ENCODE measurements at regions not wholly inside any gene's neighbourhood (a gene's known extent, or its start where the extent isn't known, plus 50 kb on each side); places are given as distances from the start of the nearest gene placed in this dataset.

- H3F3A ChIP-seq (ENCODE audit: low read depth): no peaks in the 10 kb centered on the region
- H4K20me1 ChIP-seq (ENCODE audit: insufficient read depth, low read length, poor library complexity, severe bottlenecking): no peaks in the 10 kb centered on the region
- 0 out of 2 replicates have a peak, but pooled peaks cover 4% of the 10 kb centered on the region for H3K9me3 ChIP-seq (ENCODE audit: insufficient read depth, low read depth, low read length)
- no peaks in the 10 kb centered on the region for H3K9me2 ChIP-seq (replicated peaks; ENCODE audit: low read depth, low read length)
- H3K9ac ChIP-seq (ENCODE audit: low read depth, low read length, poor library complexity, severe bottlenecking): no peak overlapping the region
- no peaks in the 10 kb centered on the region for H3K36me3 ChIP-seq (ENCODE audit: insufficient read depth, low read length)
- H3K4me3 ChIP-seq (ENCODE audit: low read length, poor library complexity, severe bottlenecking): no peak overlapping the region
- H3K4me1 ChIP-seq (ENCODE audit: insufficient read depth, low read length, poor library complexity, severe bottlenecking): no peaks in the 10 kb centered on the region
- H3K79me2 ChIP-seq (ENCODE audit: insufficient read depth, low read length): no peaks in the 10 kb centered on the region
- H2AFZ ChIP-seq (ENCODE audit: low read length): no peak overlapping the region
- H3K27me3 ChIP-seq (ENCODE audit: insufficient read depth, low read length, poor library complexity, severe bottlenecking): no peaks in the 10 kb centered on the region
- no peak overlapping the region for H3K4me2 ChIP-seq (ENCODE audit: low read depth, low read length, poor library complexity, severe bottlenecking)
- no peak for TF ChIP-seq EZH2phosphoT487 (IDR thresholded peaks at IDR 0.05; ENCODE audit: borderline replicate concordance)
- TF ChIP-seq, protein P1, sequence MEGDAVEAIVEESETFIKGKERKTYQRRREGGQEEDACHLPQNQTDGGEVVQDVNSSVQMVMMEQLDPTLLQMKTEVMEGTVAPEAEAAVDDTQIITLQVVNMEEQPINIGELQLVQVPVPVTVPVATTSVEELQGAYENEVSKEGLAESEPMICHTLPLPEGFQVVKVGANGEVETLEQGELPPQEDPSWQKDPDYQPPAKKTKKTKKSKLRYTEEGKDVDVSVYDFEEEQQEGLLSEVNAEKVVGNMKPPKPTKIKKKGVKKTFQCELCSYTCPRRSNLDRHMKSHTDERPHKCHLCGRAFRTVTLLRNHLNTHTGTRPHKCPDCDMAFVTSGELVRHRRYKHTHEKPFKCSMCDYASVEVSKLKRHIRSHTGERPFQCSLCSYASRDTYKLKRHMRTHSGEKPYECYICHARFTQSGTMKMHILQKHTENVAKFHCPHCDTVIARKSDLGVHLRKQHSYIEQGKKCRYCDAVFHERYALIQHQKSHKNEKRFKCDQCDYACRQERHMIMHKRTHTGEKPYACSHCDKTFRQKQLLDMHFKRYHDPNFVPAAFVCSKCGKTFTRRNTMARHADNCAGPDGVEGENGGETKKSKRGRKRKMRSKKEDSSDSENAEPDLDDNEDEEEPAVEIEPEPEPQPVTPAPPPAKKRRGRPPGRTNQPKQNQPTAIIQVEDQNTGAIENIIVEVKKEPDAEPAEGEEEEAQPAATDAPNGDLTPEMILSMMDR (conservative IDR thresholded peaks at IDR 0.05; ENCODE audit: low read length): no peak
These were observed 787.4 kb downstream of the KCNJ2 start for GRCh38 chr17:70956726-70957125.

DNA sequence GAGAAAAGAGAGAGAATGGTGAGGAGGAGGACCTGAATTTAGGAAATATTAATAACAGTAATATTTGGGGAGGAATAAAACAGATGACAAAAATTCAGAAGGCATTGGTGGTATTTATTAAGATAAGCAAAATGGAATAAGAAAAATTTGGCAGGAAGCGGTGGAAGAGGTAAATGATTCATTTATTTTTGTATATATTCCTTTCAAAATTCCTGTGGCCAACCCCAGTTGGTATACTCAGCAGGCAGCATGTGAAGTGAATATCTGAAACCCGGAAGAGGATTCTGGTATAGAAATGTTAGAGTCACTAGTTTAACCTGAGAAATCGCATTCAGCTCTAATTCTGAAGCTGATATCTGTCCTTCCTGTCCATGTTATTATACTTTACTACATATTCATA, 792.0 kb downstream of the KCNJ2 start:
- H3K27me3 ChIP-seq (ENCODE audit: insufficient read depth, low read length, poor library complexity, severe bottlenecking): no peaks in the 10 kb centered on the region
- no peaks in the 10 kb centered on the region for H3K79me2 ChIP-seq (ENCODE audit: insufficient read depth, low read length)
- H3F3A ChIP-seq (ENCODE audit: low read depth): no peaks in the 10 kb centered on the region
- H3K9me2 ChIP-seq (replicated peaks; ENCODE audit: low read depth, low read length): no peaks in the 10 kb centered on the region
- no peak overlapping the region for H3K4me2 ChIP-seq (ENCODE audit: low read depth, low read length, poor library complexity, severe bottlenecking)
- no peak overlapping the region for H3K9ac ChIP-seq (ENCODE audit: low read depth, low read length, poor library complexity, severe bottlenecking)
- H2AFZ ChIP-seq (ENCODE audit: low read length): no peak overlapping the region
- H3K9me3 ChIP-seq (ENCODE audit: insufficient read depth, low read depth, low read length): 0 out of 2 replicates have a peak, but pooled peaks cover 4% of the 10 kb centered on the region
- no peaks in the 10 kb centered on the region for H4K20me1 ChIP-seq (ENCODE audit: insufficient read depth, low read length, poor library complexity, severe bottlenecking)
- no peak for TF ChIP-seq EZH2phosphoT487 (IDR thresholded peaks at IDR 0.05; ENCODE audit: borderline replicate concordance)
- TF ChIP-seq, protein P1 (conservative IDR thresholded peaks at IDR 0.05; ENCODE audit: low read length): no peak
- no peaks in the 10 kb centered on the region for H3K4me1 ChIP-seq (ENCODE audit: insufficient read depth, low read length, poor library complexity, severe bottlenecking)
- H3K4me3 ChIP-seq (ENCODE audit: low read length, poor library complexity, severe bottlenecking): no peak overlapping the region
- H3K36me3 ChIP-seq (ENCODE audit: insufficient read depth, low read length): no peaks in the 10 kb centered on the region

DNA sequence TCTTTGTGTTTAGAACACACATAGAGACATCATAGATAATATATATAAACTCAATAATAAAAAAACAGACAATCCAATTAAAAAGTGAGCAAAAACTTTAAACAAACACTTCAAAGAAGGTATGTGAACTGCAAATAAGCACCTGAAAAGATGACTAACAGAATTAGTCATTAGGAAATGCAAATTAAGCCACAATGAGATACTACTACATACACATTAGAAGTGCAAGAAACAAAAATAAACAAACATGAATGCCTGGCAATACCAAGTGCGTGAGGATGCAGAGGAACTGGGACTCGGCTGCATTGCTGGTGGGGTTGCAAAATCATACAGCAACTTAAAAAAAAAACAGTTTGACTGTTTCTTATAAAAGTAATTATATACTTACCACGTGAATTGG, 799.0 kb downstream of the KCNJ2 start:
- no peak overlapping the region for H2AFZ ChIP-seq (ENCODE audit: low read length)
- no peak overlapping the region for H3K4me2 ChIP-seq (ENCODE audit: low read depth, low read length, poor library complexity, severe bottlenecking)
- no peaks in the 10 kb centered on the region for H3K9me3 ChIP-seq (ENCODE audit: insufficient read depth, low read depth, low read length)
- no peaks in the 10 kb centered on the region for H3K4me1 ChIP-seq (ENCODE audit: insufficient read depth, low read length, poor library complexity, severe bottlenecking)
- H3K27me3 ChIP-seq (ENCODE audit: insufficient read depth, low read length, poor library complexity, severe bottlenecking): no peaks in the 10 kb centered on the region
- no peak overlapping the region for H3K9ac ChIP-seq (ENCODE audit: low read depth, low read length, poor library complexity, severe bottlenecking)
- H4K20me1 ChIP-seq (ENCODE audit: insufficient read depth, low read length, poor library complexity, severe bottlenecking): no peaks in the 10 kb centered on the region
- H3F3A ChIP-seq (ENCODE audit: low read depth): no peaks in the 10 kb centered on the region
- no peaks in the 10 kb centered on the region for H3K9me2 ChIP-seq (replicated peaks; ENCODE audit: low read depth, low read length)
- TF ChIP-seq, protein P1 (conservative IDR thresholded peaks at IDR 0.05; ENCODE audit: low read length): no peak
- TF ChIP-seq EZH2phosphoT487 (IDR thresholded peaks at IDR 0.05; ENCODE audit: borderline replicate concordance): no peak
- no peaks in the 10 kb centered on the region for H3K79me2 ChIP-seq (ENCODE audit: insufficient read depth, low read length)
- no peak overlapping the region for H3K4me3 ChIP-seq (ENCODE audit: low read length, poor library complexity, severe bottlenecking)
- no peaks in the 10 kb centered on the region for H3K36me3 ChIP-seq (ENCODE audit: insufficient read depth, low read length)

Measured in Loucy (cell line).